Tibial nerve (tissue), 4 donors: ENCODE measurements at regions not wholly inside any gene's neighbourhood (a gene's known extent, or its start where the extent isn't known, plus 50 kb on each side); places are given as distances from the start of the nearest gene placed in this dataset.

Source experiments
- CTCF ChIP-seq, 5 experiments: fragments of 200-600 bp in 3 of 5; fragments of 450-650 bp in 2 of 5; sonication (generic) in 3 of 5; IDR thresholded peaks; one replicate each; pipeline ENCODE4 v1.5.1; 2016 to 2019; ENCODE audit warnings: antibody characterized with exemption in 5 of 5, mild to moderate bottlenecking in 3 of 5, moderate library complexity in 2 of 5
- EP300 ChIP-seq, 2 donors: sonication (generic); formaldehyde crosslinking; IDR thresholded peaks; one replicate each; pipeline ENCODE4 v1.6.1; 2017; ENCODE audit warnings: antibody characterized with exemption in 2 of 2, mild to moderate bottlenecking in 1 of 2

GRCh38 chr13:50676602-50677001 is 166.9 kb downstream of the DLEU7 start:
- TF ChIP-seq CTCF (IDR thresholded peaks at IDR 0.05): no peak
- TF ChIP-seq EP300 (IDR thresholded peaks at IDR 0.05): no peak
